Panc1 (cell line): ENCODE measurements at regions not wholly inside any gene's neighbourhood (a gene's known extent, or its start where the extent isn't known, plus 50 kb on each side); places are given as distances from the start of the nearest gene placed in this dataset.

Source experiments
- ATAC-seq: fragments of 200-7000 bp; cut with Tn5 transposase; 2 replicates; pipeline ENCODE4 v1.9.1; 2020; ENCODE audit warnings: mild to moderate bottlenecking, moderate library complexity
- BruUV-seq: library from RNA; stranded (reverse); fragments of 400-500 nt; replicated peaks from 2 replicates; lab custom pipeline; 2021; lab: Mats Ljungman, UMichigan
- CTCF ChIA-PET: fragments of 300-600 bp; sonication (Branson Sonifier 250); formaldehyde crosslinking; loops from one replicate; lab custom pipeline; 2022; ENCODE audit warnings: antibody characterized with exemption; lab: Charles Lee
- POLR2A ChIA-PET: fragments of 300-600 bp; sonication (Branson Sonifier 250); formaldehyde crosslinking; loops from one replicate; lab custom pipeline; 2022; ENCODE audit warnings: antibody characterized with exemption; lab: Charles Lee
- DNase-seq: peaks from one replicate; pipeline ENCODE4 v3.0.0-alpha.2; 2010; ENCODE audit warnings: low read depth, low spot score
- H3K27ac ChIP-seq: 2 replicates; pipeline ENCODE4 v1.5.1; 2011; ENCODE audit warnings: mild to moderate bottlenecking, low read length, inconsistent platforms
- H3K27me3 ChIP-seq: fragments of 200-500 bp; sonication (Bioruptor generic); 2 replicates; pipeline ENCODE4 v1.6.0; 2014; ENCODE audit warnings: low read length, inconsistent platforms; ENCODE audit not compliant: control insufficient read depth, insufficient read depth
- H3K36me3 ChIP-seq: fragments of 200-500 bp; sonication (Bioruptor generic); 2 replicates; pipeline ENCODE4 v1.5.1; 2014; ENCODE audit warnings: inconsistent platforms, mild to moderate bottlenecking, low read length, moderate library complexity; ENCODE audit not compliant: control insufficient read depth, insufficient read depth
- H3K4me1 ChIP-seq: 2 replicates; pipeline ENCODE4 v1.5.1; 2011; ENCODE audit warnings: inconsistent platforms, mild to moderate bottlenecking, low read length, moderate library complexity; ENCODE audit not compliant: control insufficient read depth, insufficient read depth
- H3K4me3 ChIP-seq, 2 experiments: 2 replicates each; pipeline ENCODE4 v1.5.1; 2011 to 2012; ENCODE audit warnings: low read depth in 2 of 2, low read length in 2 of 2, mild to moderate bottlenecking in 2 of 2, inconsistent platforms in 1 of 2, moderate library complexity in 1 of 2
- H3K9me3 ChIP-seq: fragments of 200-500 bp; sonication (Bioruptor generic); 2 replicates; pipeline ENCODE4 v1.5.1; 2014; ENCODE audit warnings: low read depth, mild to moderate bottlenecking, inconsistent platforms, low read length, moderate library complexity; ENCODE audit not compliant: control insufficient read depth, insufficient read depth
- POLR2AphosphoS5 ChIP-seq: IDR thresholded peaks from 2 replicates; pipeline ENCODE4 v1.6.1; 2012; ENCODE audit warnings: mild to moderate bottlenecking, low read depth, low read length, moderate library complexity
- SIN3A ChIP-seq: IDR thresholded peaks from 2 replicates; pipeline ENCODE4 v1.6.1; 2012; ENCODE audit warnings: low read depth, mild to moderate bottlenecking, low read length, moderate library complexity, borderline replicate concordance; ENCODE audit not compliant: insufficient read depth
- TCF7L2 ChIP-seq: IDR thresholded peaks from 2 replicates; pipeline ENCODE4 v1.6.1; 2011; ENCODE audit warnings: mild to moderate bottlenecking, low read depth, low read length, inconsistent platforms
- in situ Hi-C: cut with HindIII; loops from 2 replicates; pipeline ENCODE4 v1.10.0; 2016; ENCODE audit warnings: low sequenced_read_pairs, low pct_unique_long_range_greater_than_20kb
- intact Hi-C: fragments of 100-400 bp; cut with micrococcal nuclease; formaldehyde crosslinking; loops from one replicate; pipeline ENCODE4 v1.10.0; 2022; ENCODE audit not compliant: unreplicated experiment
- TF ChIP-seq, protein P1 (sequence below), 2 experiments: IDR thresholded peaks; 2 replicates each; pipeline ENCODE4 v1.6.1; 2011 to 2012; ENCODE audit warnings: low read depth in 2 of 2, control low read depth in 1 of 2, low read length in 1 of 2, mild to moderate bottlenecking in 1 of 2, moderate library complexity in 1 of 2; ENCODE audit not compliant: insufficient read depth in 1 of 2
- TF ChIP-seq, protein P2 (sequence below): fragments of 450-650 bp; IDR thresholded peaks from 2 replicates; pipeline ENCODE4 v1.5.1; 2017; ENCODE audit warnings: mild to moderate bottlenecking

GRCh38 chr2:7773362-7774360 lies 856.4 kb downstream of the RNF144A start:
- H3K4me3 ChIP-seq, result no peak overlapping the region
- POLR2A ChIA-PET, result no interaction called here
- no peaks in the 10 kb centered on the region for H3K27me3 ChIP-seq
- no peak for DNase-seq
- ATAC-seq, result no peak
- H3K4me1 ChIP-seq, result no peaks in the 10 kb centered on the region
- no TSS peak for BruUV-seq
- no peak for TF ChIP-seq TCF7L2
- TF ChIP-seq POLR2AphosphoS5, result no peak
- TF ChIP-seq, protein P1, sequence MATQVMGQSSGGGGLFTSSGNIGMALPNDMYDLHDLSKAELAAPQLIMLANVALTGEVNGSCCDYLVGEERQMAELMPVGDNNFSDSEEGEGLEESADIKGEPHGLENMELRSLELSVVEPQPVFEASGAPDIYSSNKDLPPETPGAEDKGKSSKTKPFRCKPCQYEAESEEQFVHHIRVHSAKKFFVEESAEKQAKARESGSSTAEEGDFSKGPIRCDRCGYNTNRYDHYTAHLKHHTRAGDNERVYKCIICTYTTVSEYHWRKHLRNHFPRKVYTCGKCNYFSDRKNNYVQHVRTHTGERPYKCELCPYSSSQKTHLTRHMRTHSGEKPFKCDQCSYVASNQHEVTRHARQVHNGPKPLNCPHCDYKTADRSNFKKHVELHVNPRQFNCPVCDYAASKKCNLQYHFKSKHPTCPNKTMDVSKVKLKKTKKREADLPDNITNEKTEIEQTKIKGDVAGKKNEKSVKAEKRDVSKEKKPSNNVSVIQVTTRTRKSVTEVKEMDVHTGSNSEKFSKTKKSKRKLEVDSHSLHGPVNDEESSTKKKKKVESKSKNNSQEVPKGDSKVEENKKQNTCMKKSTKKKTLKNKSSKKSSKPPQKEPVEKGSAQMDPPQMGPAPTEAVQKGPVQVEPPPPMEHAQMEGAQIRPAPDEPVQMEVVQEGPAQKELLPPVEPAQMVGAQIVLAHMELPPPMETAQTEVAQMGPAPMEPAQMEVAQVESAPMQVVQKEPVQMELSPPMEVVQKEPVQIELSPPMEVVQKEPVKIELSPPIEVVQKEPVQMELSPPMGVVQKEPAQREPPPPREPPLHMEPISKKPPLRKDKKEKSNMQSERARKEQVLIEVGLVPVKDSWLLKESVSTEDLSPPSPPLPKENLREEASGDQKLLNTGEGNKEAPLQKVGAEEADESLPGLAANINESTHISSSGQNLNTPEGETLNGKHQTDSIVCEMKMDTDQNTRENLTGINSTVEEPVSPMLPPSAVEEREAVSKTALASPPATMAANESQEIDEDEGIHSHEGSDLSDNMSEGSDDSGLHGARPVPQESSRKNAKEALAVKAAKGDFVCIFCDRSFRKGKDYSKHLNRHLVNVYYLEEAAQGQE (IDR thresholded peaks at IDR 0.05; ENCODE audit: insufficient read depth in 1 of 2, low read depth in 2 of 2, low read length in 1 of 2), result no peak
- TF ChIP-seq, protein P2, sequence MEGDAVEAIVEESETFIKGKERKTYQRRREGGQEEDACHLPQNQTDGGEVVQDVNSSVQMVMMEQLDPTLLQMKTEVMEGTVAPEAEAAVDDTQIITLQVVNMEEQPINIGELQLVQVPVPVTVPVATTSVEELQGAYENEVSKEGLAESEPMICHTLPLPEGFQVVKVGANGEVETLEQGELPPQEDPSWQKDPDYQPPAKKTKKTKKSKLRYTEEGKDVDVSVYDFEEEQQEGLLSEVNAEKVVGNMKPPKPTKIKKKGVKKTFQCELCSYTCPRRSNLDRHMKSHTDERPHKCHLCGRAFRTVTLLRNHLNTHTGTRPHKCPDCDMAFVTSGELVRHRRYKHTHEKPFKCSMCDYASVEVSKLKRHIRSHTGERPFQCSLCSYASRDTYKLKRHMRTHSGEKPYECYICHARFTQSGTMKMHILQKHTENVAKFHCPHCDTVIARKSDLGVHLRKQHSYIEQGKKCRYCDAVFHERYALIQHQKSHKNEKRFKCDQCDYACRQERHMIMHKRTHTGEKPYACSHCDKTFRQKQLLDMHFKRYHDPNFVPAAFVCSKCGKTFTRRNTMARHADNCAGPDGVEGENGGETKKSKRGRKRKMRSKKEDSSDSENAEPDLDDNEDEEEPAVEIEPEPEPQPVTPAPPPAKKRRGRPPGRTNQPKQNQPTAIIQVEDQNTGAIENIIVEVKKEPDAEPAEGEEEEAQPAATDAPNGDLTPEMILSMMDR, result no peak
- no peak for TF ChIP-seq SIN3A
- intact Hi-C loops, result no loop called here
- no peaks in the 10 kb centered on the region for H3K36me3 ChIP-seq
- H3K9me3 ChIP-seq, result no peaks in the 10 kb centered on the region
- in situ Hi-C loops, result no loop called here
- no peak overlapping the region for H3K27ac ChIP-seq
- CTCF ChIA-PET, result no interaction called here

DNA sequence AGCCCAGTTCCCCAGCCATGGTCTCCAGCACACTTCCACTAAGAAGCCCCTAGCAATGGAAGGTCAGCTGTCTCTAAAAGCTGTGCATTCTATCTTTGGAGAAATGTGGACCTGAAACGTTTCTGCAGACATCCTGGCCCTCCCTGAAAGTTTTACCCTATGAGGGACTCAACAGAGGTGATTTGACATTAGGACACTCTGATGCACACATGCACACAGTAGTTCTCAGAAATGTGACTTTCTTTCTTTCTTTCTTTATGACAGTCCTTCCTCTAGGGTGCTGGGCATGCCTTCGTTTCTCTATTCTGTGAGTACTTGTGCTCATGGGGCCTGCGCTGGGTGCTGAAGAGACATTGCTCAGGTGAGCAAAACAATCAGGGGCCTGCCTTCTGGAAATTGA lies 857.3 kb downstream of the RNF144A start:
- in situ Hi-C loops, result no loop called here
- Histone ChIP-seq H3K27ac (no peak overlapping the region), H3K36me3 (no peaks in the 10 kb centered on the region), H3K4me3 (no peak overlapping the region), H3K27me3 (no peaks in the 10 kb centered on the region), H3K4me1 (no peaks in the 10 kb centered on the region), H3K9me3 (no peaks in the 10 kb centered on the region)
- ChIA-PET CTCF (interaction anchor here (0.7 kb wide), 1 partner anchor 41 kb away, joined by 5 read pairs; no protein-coding TSS in a partner anchor), POLR2A (no interaction called here)
- intact Hi-C loops, result no loop called here
- no TSS peak for BruUV-seq
- ATAC-seq, result no peak
- TF ChIP-seq SIN3A (no peak), TCF7L2 (no peak), POLR2AphosphoS5 (no peak)
- TF ChIP-seq, protein P2, result no peak
- TF ChIP-seq, protein P1 (IDR thresholded peaks at IDR 0.05; ENCODE audit: insufficient read depth in 1 of 2, low read depth in 2 of 2, low read length in 1 of 2), result no peak
- DNase-seq, result no peak
